ENCODE measurements at regions not wholly inside any gene's neighbourhood (a gene's known extent, or its start where the extent isn't known, plus 50 kb on each side); places are given as distances from the start of the nearest gene placed in this dataset.

GRCh38 chr6:10256113-10256690 lies 158.7 kb downstream of the TFAP2A start:
- TF ChIP-seq CTCF (IDR thresholded peaks at IDR 0.05) (no peak), POLR2AphosphoS5 (IDR thresholded peaks at IDR 0.05; ENCODE audit: insufficient read depth in 1 of 2, low read depth in 1 of 2) (no peak), POLR2A (IDR thresholded peaks at IDR 0.05) (no peak)

Data from vagina (tissue), 2 donors.